ENCODE measurements at regions not wholly inside any gene's neighbourhood (a gene's known extent, or its start where the extent isn't known, plus 50 kb on each side); places are given as distances from the start of the nearest gene placed in this dataset.
A peak's percentile ranks its signal among the peaks of the same experiment; 100 is the strongest.

DNA sequence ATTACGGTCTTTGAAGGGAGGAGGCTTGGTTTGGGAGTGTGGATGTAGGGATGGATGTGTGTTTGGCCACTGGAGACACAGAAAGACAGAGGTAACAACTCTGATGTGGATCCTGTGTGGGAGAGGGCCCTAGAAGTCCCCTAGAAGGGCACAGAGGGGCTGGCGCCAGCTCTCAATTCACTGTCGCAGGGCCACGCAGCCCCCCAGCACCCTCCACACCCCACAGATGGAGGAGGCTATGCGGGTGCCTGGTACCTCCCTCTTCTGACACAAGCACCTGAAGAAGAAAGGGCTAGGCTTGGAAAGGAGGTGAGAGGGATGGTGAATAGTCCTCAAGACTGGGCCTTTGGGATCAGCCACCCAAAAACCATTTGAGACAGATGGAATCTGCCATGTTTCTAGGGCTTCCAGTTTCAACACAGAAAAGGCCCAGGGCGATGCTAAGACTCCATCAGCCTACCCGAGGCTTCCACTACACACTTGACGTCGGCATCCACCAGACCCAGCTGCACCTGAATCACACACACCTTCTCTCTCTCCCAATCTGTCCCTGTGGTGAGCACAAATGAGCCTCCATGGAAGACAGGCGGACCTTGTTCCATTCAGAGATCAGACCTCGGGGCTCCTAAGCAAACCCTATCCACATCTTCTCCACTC lies 413.5 kb upstream of the HS6ST1 start:
- no peak for DNase-seq
- H2AFZ ChIP-seq (ENCODE audit: low read depth): no peak overlapping the region
- ChIA-PET POLR2A (no interaction called here), CTCF (interaction anchor here (0.8 to 1.1 kb wide), 2 partner anchors 11 to 23 kb away, joined by 3 read pairs; no protein-coding TSS in a partner anchor)
- H3K9me3 ChIP-seq: no peaks in the 10 kb centered on the region
- no peaks in the 10 kb centered on the region for H3F3A ChIP-seq (replicated peaks; ENCODE audit: insufficient read depth)
- H3K4me2 ChIP-seq: no peak overlapping the region
- H3K9ac ChIP-seq: no peak overlapping the region
- WGBS (ENCODE audit: low lambda C conversion rate): 48% methylated on average over 8 of the region's 11 CpGs
- H3K4me1 ChIP-seq (ENCODE audit: control insufficient read depth in 1 of 2, insufficient read depth in 2 of 2, low read depth in 1 of 2, low read length in 1 of 2): peaks cover 0 to 28% of the 10 kb centered on the region in 2 experiments; a peak in 1 of 4 replicates
- no peaks in the 10 kb centered on the region for H3K27me3 ChIP-seq (ENCODE audit: insufficient read depth)
- no peaks in the 10 kb centered on the region for H4K20me1 ChIP-seq (ENCODE audit: insufficient read depth)
- H3K27ac ChIP-seq (ENCODE audit: low read depth in 2 of 2, low read length in 1 of 2): no peak overlapping the region
- H3K79me2 ChIP-seq (ENCODE audit: insufficient read depth): no peaks in the 10 kb centered on the region
- H3K36me3 ChIP-seq (replicated peaks in 1 of 2; ENCODE audit: control insufficient read depth in 1 of 2, insufficient read depth in 2 of 2, low read length in 1 of 2): no peaks in the 10 kb centered on the region
- TF ChIP-seq EP300 (IDR thresholded peaks at IDR 0.05; ENCODE audit: borderline replicate concordance in 1 of 2, low read depth in 1 of 2, low read length in 1 of 2): no peak
- TF ChIP-seq YY1 (IDR thresholded peaks at IDR 0.05; ENCODE audit: low read depth): no peak
- TF ChIP-seq, protein P1, sequence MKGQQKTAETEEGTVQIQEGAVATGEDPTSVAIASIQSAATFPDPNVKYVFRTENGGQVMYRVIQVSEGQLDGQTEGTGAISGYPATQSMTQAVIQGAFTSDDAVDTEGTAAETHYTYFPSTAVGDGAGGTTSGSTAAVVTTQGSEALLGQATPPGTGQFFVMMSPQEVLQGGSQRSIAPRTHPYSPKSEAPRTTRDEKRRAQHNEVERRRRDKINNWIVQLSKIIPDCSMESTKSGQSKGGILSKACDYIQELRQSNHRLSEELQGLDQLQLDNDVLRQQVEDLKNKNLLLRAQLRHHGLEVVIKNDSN (IDR thresholded peaks at IDR 0.05; ENCODE audit: borderline replicate concordance, low read depth): no peak
- TF ChIP-seq GABPA (IDR thresholded peaks at IDR 0.05; ENCODE audit: low read depth): no peak
- no peak for TF ChIP-seq TEAD4 (IDR thresholded peaks at IDR 0.05; ENCODE audit: borderline replicate concordance, insufficient read depth)
- no peak for TF ChIP-seq RFX5 (IDR thresholded peaks at IDR 0.05; ENCODE audit: low read length)
- no peak for TF ChIP-seq RCOR1 (IDR thresholded peaks at IDR 0.05; ENCODE audit: low read length)
- TF ChIP-seq, protein P2, sequence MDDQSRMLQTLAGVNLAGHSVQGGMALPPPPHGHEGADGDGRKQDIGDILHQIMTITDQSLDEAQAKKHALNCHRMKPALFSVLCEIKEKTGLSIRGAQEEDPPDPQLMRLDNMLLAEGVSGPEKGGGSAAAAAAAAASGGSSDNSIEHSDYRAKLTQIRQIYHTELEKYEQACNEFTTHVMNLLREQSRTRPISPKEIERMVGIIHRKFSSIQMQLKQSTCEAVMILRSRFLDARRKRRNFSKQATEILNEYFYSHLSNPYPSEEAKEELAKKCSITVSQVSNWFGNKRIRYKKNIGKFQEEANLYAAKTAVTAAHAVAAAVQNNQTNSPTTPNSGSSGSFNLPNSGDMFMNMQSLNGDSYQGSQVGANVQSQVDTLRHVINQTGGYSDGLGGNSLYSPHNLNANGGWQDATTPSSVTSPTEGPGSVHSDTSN (IDR thresholded peaks at IDR 0.05): no peak
- no peak for TF ChIP-seq FOXM1 (IDR thresholded peaks at IDR 0.05; ENCODE audit: low read depth)
- H3K9me2 ChIP-seq: no peaks in the 10 kb centered on the region
- no peak overlapping the region for H3K4me3 ChIP-seq (ENCODE audit: low read depth in 2 of 2, low read length in 1 of 2)

DNA sequence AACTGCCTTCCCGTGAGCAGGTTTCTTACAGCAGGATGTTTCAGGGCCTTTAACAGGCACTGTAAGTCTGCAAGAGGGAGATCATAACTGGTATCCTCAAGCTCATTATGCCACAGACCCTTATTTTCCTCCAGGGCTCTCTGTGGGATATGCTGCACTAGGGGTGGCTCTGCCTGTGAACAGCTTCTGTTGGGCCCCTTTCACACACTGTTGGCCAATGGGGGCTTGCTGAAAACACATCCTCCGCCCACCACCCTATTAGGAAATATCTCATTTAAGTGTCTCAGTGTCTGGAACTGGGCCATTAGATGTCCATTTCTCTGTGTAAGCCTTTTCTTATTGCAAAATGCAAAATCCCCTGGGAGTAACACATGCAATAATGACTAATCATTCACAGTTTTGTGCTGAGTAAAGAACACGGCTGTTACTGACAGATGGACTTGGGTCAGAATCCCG lies 414.3 kb upstream of the HS6ST1 start:
- no peaks in the 10 kb centered on the region for H3K79me2 ChIP-seq (ENCODE audit: insufficient read depth)
- DNase-seq: no peak
- H3K9me3 ChIP-seq: no peaks in the 10 kb centered on the region
- no peak overlapping the region for H3K9ac ChIP-seq
- ChIA-PET POLR2A (no interaction called here), CTCF (interaction anchor here (0.8 to 1.3 kb wide), 4 partner anchors 10 to 31 kb away, joined by 3 to 4 read pairs (median 3); no protein-coding TSS in a partner anchor)
- H3K4me1 ChIP-seq (ENCODE audit: control insufficient read depth in 1 of 2, insufficient read depth in 2 of 2, low read depth in 1 of 2, low read length in 1 of 2): peaks cover 0 to 29% of the 10 kb centered on the region in 2 experiments; a peak in 1 of 4 replicates
- H3K27ac ChIP-seq (ENCODE audit: low read depth in 2 of 2, low read length in 1 of 2): peak overlapping the region in 1 of 2 experiments; percentile 47; a peak in 1 of 4 replicates
- H3K4me2 ChIP-seq: no peak overlapping the region
- H4K20me1 ChIP-seq (ENCODE audit: insufficient read depth): no peaks in the 10 kb centered on the region
- H3K9me2 ChIP-seq: no peaks in the 10 kb centered on the region
- no peak overlapping the region for H2AFZ ChIP-seq (ENCODE audit: low read depth)
- H3K4me3 ChIP-seq (ENCODE audit: low read depth in 2 of 2, low read length in 1 of 2): no peak overlapping the region
- H3F3A ChIP-seq (replicated peaks; ENCODE audit: insufficient read depth): no peaks in the 10 kb centered on the region
- H3K36me3 ChIP-seq (replicated peaks in 1 of 2; ENCODE audit: control insufficient read depth in 1 of 2, insufficient read depth in 2 of 2, low read length in 1 of 2): no peaks in the 10 kb centered on the region
- H3K27me3 ChIP-seq (ENCODE audit: insufficient read depth): no peaks in the 10 kb centered on the region
- WGBS (ENCODE audit: low lambda C conversion rate): 19% methylated on average over 4 of the region's 4 CpGs
- TF ChIP-seq TAF1 (IDR thresholded peaks at IDR 0.05; ENCODE audit: borderline replicate concordance, low read depth, low read length) (no peak), NFIC (IDR thresholded peaks at IDR 0.05; ENCODE audit: borderline replicate concordance) (no peak), JUND (IDR thresholded peaks at IDR 0.05) (no peak), RXRA (IDR thresholded peaks at IDR 0.05; ENCODE audit: borderline replicate concordance, low read depth) (no peak), GATA2 (CRISPR knock-in tag; IDR thresholded peaks at IDR 0.05) (no peak), SMC3 (IDR thresholded peaks at IDR 0.05; ENCODE audit: low read depth, low read length) (no peak), GABPA (IDR thresholded peaks at IDR 0.05; ENCODE audit: low read depth) (no peak), RAD21 (IDR thresholded peaks at IDR 0.05; ENCODE audit: low read length) (no peak), SIN3A (IDR thresholded peaks at IDR 0.05; ENCODE audit: borderline replicate concordance, low read depth, low read length) (no peak), FOSL2 (IDR thresholded peaks at IDR 0.05; ENCODE audit: borderline replicate concordance, low read depth) (no peak)
- TF ChIP-seq, protein P3, sequence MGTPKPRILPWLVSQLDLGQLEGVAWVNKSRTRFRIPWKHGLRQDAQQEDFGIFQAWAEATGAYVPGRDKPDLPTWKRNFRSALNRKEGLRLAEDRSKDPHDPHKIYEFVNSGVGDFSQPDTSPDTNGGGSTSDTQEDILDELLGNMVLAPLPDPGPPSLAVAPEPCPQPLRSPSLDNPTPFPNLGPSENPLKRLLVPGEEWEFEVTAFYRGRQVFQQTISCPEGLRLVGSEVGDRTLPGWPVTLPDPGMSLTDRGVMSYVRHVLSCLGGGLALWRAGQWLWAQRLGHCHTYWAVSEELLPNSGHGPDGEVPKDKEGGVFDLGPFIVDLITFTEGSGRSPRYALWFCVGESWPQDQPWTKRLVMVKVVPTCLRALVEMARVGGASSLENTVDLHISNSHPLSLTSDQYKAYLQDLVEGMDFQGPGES (IDR thresholded peaks at IDR 0.05; ENCODE audit: low read depth, low read length): no peak

All from SK-N-SH (cell line).